OCI-LY3 (cell line): ENCODE measurements at regions not wholly inside any gene's neighbourhood (a gene's known extent, or its start where the extent isn't known, plus 50 kb on each side); places are given as distances from the start of the nearest gene placed in this dataset.

ENCODE experiments used
- H2AFZ ChIP-seq: fragments of 200-600, 300-600 bp; shearing (Covaris generic); 2 replicates; pipeline ENCODE4 v1.6.0; 2014; ENCODE audit warnings: antibody characterized with exemption, low read depth, low read length
- H3K27ac ChIP-seq: fragments of 200-600, 300-600 bp; sonication (generic); 2 replicates; pipeline ENCODE4 v1.5.1; 2014; ENCODE audit warnings: mild to moderate bottlenecking, low read length, moderate library complexity, mixed read lengths
- H3K27me3 ChIP-seq: fragments of 200-600, 300-600 bp; sonication (generic); 2 replicates; pipeline ENCODE4 v1.6.1; 2014; ENCODE audit warnings: low read depth, low read length, mixed read lengths
- H3K36me3 ChIP-seq: fragments of 200-600, 300-600 bp; sonication (generic); replicated peaks from 2 replicates; pipeline ENCODE3; 2014; ENCODE audit warnings: low read depth, low read length, mixed read lengths
- H3K4me1 ChIP-seq: fragments of 300-600, 200-600 bp; sonication (generic); 2 replicates; pipeline ENCODE4 v1.6.1; 2014; ENCODE audit warnings: low read length, mixed read lengths
- H3K4me2 ChIP-seq: fragments of 200-600, 300-600 bp; sonication (generic); 2 replicates; pipeline ENCODE4 v1.6.1; 2014; ENCODE audit warnings: low read length, mixed read lengths
- H3K4me3 ChIP-seq: fragments of 300-600, 200-600 bp; sonication (generic); 2 replicates; pipeline ENCODE4 v1.5.1; 2014; ENCODE audit warnings: antibody characterized with exemption, mild to moderate bottlenecking, low read length, moderate library complexity
- H3K79me2 ChIP-seq: fragments of 300-600, 200-600 bp; shearing (Covaris generic); 2 replicates; pipeline ENCODE4 v1.6.1; 2014; ENCODE audit warnings: mild to moderate bottlenecking, low read length, mixed read lengths
- H3K9ac ChIP-seq: fragments of 300-600, 200-600 bp; shearing (Covaris generic); 2 replicates; pipeline ENCODE4 v1.6.0; 2014; ENCODE audit warnings: mild to moderate bottlenecking, low read length, moderate library complexity
- H3K9me3 ChIP-seq: fragments of 200-600, 300-600 bp; shearing (Covaris generic); 2 replicates; pipeline ENCODE4 v1.6.1; 2014; ENCODE audit warnings: low read length, mixed read lengths; ENCODE audit not compliant: insufficient read depth
- H4K20me1 ChIP-seq: fragments of 200-600, 300-600 bp; sonication (generic); 2 replicates; pipeline ENCODE4 v1.6.1; 2016; ENCODE audit warnings: low read length, mixed read lengths; ENCODE audit not compliant: insufficient read depth
- CTCF ChIP-seq: fragments of 200-600, 300-600 bp; sonication (generic); IDR thresholded peaks from 2 replicates; pipeline ENCODE4 v1.5.1; 2014; ENCODE audit warnings: antibody characterized with exemption, low read length, low read depth
- EZH2phosphoT487 ChIP-seq: fragments of 200-600 bp; shearing (Covaris generic); IDR thresholded peaks from 2 replicates; pipeline ENCODE4 v1.6.1; 2018; ENCODE audit warnings: antibody characterized with exemption, mixed run types, low read depth

DNA sequence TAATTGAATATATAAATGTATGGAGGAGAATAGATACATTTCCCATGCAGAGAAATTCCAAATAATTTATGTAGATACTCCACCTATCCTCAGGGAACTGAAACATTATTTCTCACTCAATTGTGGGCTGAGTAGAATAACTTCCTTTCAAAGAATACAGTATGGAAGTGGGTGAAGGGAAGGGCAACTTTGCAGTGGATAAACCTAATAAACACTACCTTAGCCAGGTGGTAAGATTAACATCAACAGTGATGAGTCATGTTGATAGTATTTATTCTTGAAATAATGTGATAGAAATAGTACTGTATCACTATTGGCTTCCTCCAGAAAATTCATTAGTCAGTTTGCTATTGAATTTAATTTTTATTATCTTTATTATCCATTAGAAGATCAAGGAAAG lies 716.4 kb upstream of the CHAC2 start:
- H3K4me3 ChIP-seq: no peak overlapping the region
- H3K27me3 ChIP-seq: no peaks in the 10 kb centered on the region
- no peak overlapping the region for H2AFZ ChIP-seq
- no peak overlapping the region for H3K27ac ChIP-seq
- H3K36me3 ChIP-seq: no peaks in the 10 kb centered on the region
- no peak for TF ChIP-seq EZH2phosphoT487
- no peak for TF ChIP-seq CTCF
- H3K9me3 ChIP-seq: no peaks in the 10 kb centered on the region
- H3K4me1 ChIP-seq: no peaks in the 10 kb centered on the region
- H3K79me2 ChIP-seq: no peaks in the 10 kb centered on the region
- no peak overlapping the region for H3K4me2 ChIP-seq
- H3K9ac ChIP-seq: no peak overlapping the region
- H4K20me1 ChIP-seq: no peaks in the 10 kb centered on the region

DNA sequence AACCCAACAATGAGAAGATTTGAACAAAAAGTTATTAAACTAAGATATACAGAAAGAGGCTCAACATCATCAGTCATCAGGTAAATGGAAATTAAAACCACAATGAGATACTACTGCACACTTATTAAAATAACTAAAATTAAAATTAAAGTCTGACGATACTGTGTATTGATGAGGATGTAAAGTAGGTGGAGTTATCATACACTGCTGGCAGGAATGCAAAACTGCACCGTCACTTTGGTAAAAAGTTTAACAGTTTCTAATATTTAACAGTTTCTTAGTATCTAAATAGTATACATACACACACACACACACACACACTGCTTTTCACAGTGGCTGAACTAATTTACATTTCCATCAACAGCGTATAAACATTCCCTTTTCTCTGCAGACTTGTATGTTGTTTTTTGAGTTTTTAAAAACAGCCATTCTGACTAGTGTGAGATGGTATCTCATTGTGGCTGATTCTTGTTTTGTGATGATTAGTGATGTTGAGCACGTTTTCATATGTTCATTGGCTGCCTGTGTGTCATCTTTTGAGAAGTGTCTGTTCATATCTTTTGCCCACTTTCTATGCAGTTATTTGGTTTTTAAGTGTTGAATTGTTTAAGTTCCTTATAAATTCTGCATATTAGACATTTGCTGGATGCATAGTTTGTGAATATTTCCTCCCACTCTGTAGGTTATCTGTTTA lies 726.9 kb upstream of the CHAC2 start:
- Histone ChIP-seq H3K4me2 (no peak overlapping the region), H3K27me3 (no peaks in the 10 kb centered on the region), H3K27ac (no peak overlapping the region), H4K20me1 (no peaks in the 10 kb centered on the region), H3K4me3 (no peak overlapping the region), H3K79me2 (no peaks in the 10 kb centered on the region), H2AFZ (no peak overlapping the region), H3K9ac (no peak overlapping the region), H3K9me3 (no peaks in the 10 kb centered on the region), H3K36me3 (no peaks in the 10 kb centered on the region), H3K4me1 (peaks cover 4% of the 10 kb centered on the region; the same call in 1 of the 2 replicates)
- TF ChIP-seq CTCF: no peak
- no peak for TF ChIP-seq EZH2phosphoT487

DNA sequence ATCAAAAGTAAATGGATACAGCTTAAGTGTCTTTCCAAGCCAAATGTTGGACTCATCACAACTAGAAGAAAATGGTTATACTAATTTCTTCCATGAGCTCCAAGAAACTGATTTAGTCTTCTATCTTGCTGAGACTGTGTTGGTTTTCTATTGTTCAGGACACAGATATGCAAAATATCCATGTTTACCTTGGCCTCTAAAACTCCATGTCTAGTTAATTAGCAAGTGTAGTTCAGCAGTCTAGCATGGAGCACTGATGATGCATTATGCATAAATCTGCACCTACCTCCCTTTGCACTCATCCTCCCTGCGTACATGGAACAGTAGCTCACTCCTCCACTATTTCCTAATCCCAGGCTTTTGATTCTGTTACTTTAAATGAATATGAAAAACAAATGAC lies 731.4 kb upstream of the CHAC2 start:
- H3K4me3 ChIP-seq: no peak overlapping the region
- H3K4me1 ChIP-seq: no peaks in the 10 kb centered on the region
- H3K79me2 ChIP-seq: no peaks in the 10 kb centered on the region
- H3K9ac ChIP-seq: no peak overlapping the region
- no peaks in the 10 kb centered on the region for H3K9me3 ChIP-seq
- no peak for TF ChIP-seq EZH2phosphoT487
- TF ChIP-seq CTCF: no peak
- no peaks in the 10 kb centered on the region for H3K27me3 ChIP-seq
- no peak overlapping the region for H3K4me2 ChIP-seq
- H3K27ac ChIP-seq: no peak overlapping the region
- no peaks in the 10 kb centered on the region for H3K36me3 ChIP-seq
- no peak overlapping the region for H2AFZ ChIP-seq
- H4K20me1 ChIP-seq: no peaks in the 10 kb centered on the region

DNA sequence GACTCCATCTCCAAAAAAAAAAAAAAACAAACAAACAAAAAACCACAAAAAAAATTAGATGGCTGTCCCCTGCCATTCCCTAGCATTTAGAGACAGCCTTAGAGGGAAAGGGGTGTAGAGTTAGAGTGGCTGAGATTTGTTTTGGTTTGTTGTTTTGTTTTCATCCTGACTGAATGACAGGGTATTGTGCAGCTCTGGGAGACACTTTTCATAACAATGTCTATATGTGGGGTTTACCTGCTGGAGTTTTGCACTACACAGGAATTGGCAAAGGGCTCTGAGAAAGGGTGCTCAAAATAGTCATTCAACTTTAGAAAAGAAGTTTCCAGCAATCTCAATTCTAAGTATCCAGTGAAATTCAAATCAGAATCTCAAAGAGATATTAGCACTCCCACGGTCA lies 732.5 kb upstream of the CHAC2 start:
- no peak overlapping the region for H3K9ac ChIP-seq

More for the DNA sequence above, 732.5 kb upstream of the CHAC2 start:
- Histone ChIP-seq H3K9me3 (no peaks in the 10 kb centered on the region), H3K79me2 (no peaks in the 10 kb centered on the region), H4K20me1 (no peaks in the 10 kb centered on the region), H3K27me3 (no peaks in the 10 kb centered on the region), H3K4me1 (no peaks in the 10 kb centered on the region), H3K4me3 (no peak overlapping the region), H3K27ac (no peak overlapping the region), H3K4me2 (no peak overlapping the region), H3K36me3 (no peaks in the 10 kb centered on the region), H2AFZ (no peak overlapping the region)
- no peak for TF ChIP-seq EZH2phosphoT487
- TF ChIP-seq CTCF: no peak
